Vagina (tissue), 2 donors: ENCODE measurements at regions not wholly inside any gene's neighbourhood (a gene's known extent, or its start where the extent isn't known, plus 50 kb on each side); places are given as distances from the start of the nearest gene placed in this dataset.

Experiments used
- POLR2AphosphoS5 ChIP-seq, 2 donors: sonication (generic); formaldehyde crosslinking; IDR thresholded peaks; one replicate each; pipeline ENCODE4 v1.9.0; 2017; ENCODE audit warnings: antibody characterized with exemption in 2 of 2, mild to moderate bottlenecking in 2 of 2, low read depth in 1 of 2; ENCODE audit not compliant: insufficient read depth in 1 of 2
- TF ChIP-seq, protein P1 (sequence below), 3 experiments: fragments of 450-650 bp in 2 of 3; fragments of 200-600 bp in 1 of 3; sonication (generic) in 1 of 3; IDR thresholded peaks; one replicate each; pipeline ENCODE4 v1.5.1; 2017 to 2019; ENCODE audit warnings: antibody characterized with exemption in 3 of 3, mild to moderate bottlenecking in 2 of 3, moderate library complexity in 2 of 3

DNA sequence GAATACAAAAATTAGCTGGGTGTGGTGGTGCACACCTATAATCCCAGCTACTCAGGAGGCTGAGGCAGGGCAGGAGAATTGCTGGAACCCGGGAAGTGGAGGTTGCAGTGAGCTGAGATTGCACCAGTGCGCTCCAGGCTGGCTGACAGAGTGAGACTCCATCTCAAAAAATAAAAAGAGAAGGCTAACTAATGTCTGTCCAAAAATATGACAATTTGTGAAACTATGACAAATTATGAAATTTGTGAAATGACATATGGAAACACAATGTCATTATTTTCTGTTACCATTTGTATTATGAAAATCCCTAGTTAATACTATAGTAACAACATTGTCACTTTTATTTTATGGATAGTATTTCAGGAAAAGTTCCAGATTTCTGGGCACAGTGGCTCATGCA lies 1306.3 kb upstream of the EPHA6 start:
- TF ChIP-seq POLR2AphosphoS5 (IDR thresholded peaks at IDR 0.05; ENCODE audit: insufficient read depth in 1 of 2, low read depth in 1 of 2), result no peak
- TF ChIP-seq, protein P1, sequence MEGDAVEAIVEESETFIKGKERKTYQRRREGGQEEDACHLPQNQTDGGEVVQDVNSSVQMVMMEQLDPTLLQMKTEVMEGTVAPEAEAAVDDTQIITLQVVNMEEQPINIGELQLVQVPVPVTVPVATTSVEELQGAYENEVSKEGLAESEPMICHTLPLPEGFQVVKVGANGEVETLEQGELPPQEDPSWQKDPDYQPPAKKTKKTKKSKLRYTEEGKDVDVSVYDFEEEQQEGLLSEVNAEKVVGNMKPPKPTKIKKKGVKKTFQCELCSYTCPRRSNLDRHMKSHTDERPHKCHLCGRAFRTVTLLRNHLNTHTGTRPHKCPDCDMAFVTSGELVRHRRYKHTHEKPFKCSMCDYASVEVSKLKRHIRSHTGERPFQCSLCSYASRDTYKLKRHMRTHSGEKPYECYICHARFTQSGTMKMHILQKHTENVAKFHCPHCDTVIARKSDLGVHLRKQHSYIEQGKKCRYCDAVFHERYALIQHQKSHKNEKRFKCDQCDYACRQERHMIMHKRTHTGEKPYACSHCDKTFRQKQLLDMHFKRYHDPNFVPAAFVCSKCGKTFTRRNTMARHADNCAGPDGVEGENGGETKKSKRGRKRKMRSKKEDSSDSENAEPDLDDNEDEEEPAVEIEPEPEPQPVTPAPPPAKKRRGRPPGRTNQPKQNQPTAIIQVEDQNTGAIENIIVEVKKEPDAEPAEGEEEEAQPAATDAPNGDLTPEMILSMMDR (IDR thresholded peaks at IDR 0.05), result no peak
